ENCODE measurements at regions not wholly inside any gene's neighbourhood (a gene's known extent, or its start where the extent isn't known, plus 50 kb on each side); places are given as distances from the start of the nearest gene placed in this dataset.

DNA sequence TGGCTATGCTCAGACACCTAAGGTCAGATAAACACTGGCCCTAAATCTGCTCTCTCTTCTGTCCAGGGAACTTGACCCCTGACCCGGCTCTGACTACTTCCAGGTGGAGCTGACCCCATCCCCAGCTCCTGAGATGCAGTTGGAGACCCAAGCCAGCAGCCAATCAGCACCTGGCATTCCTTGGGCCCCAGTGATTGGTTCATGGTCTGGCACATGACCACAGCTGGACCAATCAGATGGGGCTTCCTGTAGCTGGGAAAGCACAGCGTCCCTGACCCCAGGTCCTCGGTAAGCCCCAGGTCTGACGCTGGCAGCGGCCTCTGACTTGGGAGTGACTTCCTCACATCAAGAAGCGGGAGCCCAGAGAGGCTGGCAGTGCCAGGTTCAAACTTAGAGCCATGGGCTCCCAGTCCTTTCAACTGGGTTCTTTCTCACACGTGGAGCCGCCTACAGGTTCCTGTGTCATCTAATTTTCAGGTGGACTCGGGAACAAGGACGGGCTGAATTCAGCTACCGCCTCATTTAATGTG, 915.4 kb upstream of the TMEM132C start:
- no peak for DNase-seq (ENCODE audit: low read depth in 1 of 2, low spot score in 1 of 2)
- Histone ChIP-seq H3K27ac (replicated peaks) (no peak overlapping the region), H3K4me3 (replicated peaks; ENCODE audit: insufficient read depth, low read length) (no peak overlapping the region), H3K27me3 (ENCODE audit: insufficient read depth, poor library complexity, severe bottlenecking) (no peaks in the 10 kb centered on the region)
- TF ChIP-seq, protein P1, sequence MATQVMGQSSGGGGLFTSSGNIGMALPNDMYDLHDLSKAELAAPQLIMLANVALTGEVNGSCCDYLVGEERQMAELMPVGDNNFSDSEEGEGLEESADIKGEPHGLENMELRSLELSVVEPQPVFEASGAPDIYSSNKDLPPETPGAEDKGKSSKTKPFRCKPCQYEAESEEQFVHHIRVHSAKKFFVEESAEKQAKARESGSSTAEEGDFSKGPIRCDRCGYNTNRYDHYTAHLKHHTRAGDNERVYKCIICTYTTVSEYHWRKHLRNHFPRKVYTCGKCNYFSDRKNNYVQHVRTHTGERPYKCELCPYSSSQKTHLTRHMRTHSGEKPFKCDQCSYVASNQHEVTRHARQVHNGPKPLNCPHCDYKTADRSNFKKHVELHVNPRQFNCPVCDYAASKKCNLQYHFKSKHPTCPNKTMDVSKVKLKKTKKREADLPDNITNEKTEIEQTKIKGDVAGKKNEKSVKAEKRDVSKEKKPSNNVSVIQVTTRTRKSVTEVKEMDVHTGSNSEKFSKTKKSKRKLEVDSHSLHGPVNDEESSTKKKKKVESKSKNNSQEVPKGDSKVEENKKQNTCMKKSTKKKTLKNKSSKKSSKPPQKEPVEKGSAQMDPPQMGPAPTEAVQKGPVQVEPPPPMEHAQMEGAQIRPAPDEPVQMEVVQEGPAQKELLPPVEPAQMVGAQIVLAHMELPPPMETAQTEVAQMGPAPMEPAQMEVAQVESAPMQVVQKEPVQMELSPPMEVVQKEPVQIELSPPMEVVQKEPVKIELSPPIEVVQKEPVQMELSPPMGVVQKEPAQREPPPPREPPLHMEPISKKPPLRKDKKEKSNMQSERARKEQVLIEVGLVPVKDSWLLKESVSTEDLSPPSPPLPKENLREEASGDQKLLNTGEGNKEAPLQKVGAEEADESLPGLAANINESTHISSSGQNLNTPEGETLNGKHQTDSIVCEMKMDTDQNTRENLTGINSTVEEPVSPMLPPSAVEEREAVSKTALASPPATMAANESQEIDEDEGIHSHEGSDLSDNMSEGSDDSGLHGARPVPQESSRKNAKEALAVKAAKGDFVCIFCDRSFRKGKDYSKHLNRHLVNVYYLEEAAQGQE (IDR thresholded peaks at IDR 0.05; ENCODE audit: insufficient replicate concordance, low read depth): no peak
- no peak for TF ChIP-seq SPI1 (IDR thresholded peaks at IDR 0.05; ENCODE audit: borderline replicate concordance, low read depth)
- TF ChIP-seq GABPA (IDR thresholded peaks at IDR 0.05; ENCODE audit: low read depth): no peak
- TF ChIP-seq, protein P2, sequence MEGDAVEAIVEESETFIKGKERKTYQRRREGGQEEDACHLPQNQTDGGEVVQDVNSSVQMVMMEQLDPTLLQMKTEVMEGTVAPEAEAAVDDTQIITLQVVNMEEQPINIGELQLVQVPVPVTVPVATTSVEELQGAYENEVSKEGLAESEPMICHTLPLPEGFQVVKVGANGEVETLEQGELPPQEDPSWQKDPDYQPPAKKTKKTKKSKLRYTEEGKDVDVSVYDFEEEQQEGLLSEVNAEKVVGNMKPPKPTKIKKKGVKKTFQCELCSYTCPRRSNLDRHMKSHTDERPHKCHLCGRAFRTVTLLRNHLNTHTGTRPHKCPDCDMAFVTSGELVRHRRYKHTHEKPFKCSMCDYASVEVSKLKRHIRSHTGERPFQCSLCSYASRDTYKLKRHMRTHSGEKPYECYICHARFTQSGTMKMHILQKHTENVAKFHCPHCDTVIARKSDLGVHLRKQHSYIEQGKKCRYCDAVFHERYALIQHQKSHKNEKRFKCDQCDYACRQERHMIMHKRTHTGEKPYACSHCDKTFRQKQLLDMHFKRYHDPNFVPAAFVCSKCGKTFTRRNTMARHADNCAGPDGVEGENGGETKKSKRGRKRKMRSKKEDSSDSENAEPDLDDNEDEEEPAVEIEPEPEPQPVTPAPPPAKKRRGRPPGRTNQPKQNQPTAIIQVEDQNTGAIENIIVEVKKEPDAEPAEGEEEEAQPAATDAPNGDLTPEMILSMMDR (IDR thresholded peaks at IDR 0.05; ENCODE audit: insufficient read depth, low read length): no peak
- TF ChIP-seq POLR2AphosphoS5 (IDR thresholded peaks at IDR 0.05; ENCODE audit: low read depth): no peak

DNA sequence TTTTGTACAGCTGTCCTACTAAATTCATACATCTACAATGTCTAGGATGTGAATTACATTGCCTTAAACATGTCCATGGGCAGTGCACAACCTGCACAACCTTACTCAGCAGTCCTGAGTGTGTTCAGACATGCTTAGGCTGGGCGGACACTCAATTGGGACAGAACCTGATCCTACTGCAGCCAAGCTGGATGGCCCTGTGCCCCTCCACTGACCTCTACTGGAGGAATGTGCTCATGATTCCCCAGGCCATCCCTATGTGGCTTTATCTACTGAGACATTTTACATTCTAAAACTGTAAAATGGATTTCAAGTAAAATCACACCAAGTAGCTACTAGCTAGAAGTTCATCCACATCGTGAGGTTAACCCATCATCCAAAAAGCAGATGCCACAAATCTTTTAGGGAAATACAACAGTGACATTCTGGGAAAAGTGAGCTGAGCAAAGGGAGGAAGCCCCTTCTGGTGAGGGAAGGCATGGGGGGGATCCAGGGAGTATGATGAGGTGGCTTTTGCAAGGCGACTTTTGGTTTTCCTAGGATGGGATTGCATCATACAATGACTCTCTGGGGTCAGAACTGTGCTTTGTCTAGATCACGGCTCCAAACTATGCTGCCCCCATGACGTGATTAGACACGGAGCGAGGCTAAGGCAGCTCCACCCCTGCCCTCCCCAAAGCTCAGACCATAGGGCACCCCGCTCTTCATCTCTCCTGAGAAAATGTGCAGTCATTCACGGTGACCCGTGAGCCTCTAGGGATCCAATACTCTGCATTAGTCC, 911.7 kb upstream of the TMEM132C start:
- H3K27me3 ChIP-seq (ENCODE audit: insufficient read depth, poor library complexity, severe bottlenecking): no peaks in the 10 kb centered on the region
- no peak for DNase-seq (ENCODE audit: low read depth in 1 of 2, low spot score in 1 of 2)
- TF ChIP-seq POLR2AphosphoS5 (IDR thresholded peaks at IDR 0.05; ENCODE audit: low read depth) (no peak), SPI1 (IDR thresholded peaks at IDR 0.05; ENCODE audit: borderline replicate concordance, low read depth) (no peak), GABPA (IDR thresholded peaks at IDR 0.05; ENCODE audit: low read depth) (no peak)
- TF ChIP-seq, protein P1 (IDR thresholded peaks at IDR 0.05; ENCODE audit: insufficient replicate concordance, low read depth): no peak
- TF ChIP-seq, protein P2 (IDR thresholded peaks at IDR 0.05; ENCODE audit: insufficient read depth, low read length): no peak
- H3K4me3 ChIP-seq (replicated peaks; ENCODE audit: insufficient read depth, low read length): no peak overlapping the region
- no peak overlapping the region for H3K27ac ChIP-seq (replicated peaks)

DNA sequence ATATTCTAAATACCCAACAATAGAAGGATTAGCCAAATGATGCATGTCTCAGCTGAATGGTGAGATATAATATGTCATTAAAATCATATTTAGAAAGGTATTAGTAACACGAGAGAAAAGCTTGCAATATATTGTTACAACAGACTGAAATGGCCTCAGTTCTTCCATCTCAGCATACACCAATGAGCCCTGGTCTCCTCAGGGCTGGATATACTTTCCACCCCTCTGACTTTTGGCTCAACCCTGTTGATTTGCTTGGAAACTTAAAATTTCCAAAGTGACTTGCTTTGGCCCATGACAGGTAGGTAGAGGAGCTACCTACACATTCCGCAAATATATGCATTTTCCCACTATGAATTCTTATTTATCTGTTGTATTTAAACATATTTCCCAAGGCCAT, 908.1 kb upstream of the TMEM132C start:
- Histone ChIP-seq H3K27ac (replicated peaks) (no peak overlapping the region), H3K4me3 (replicated peaks; ENCODE audit: insufficient read depth, low read length) (no peak overlapping the region), H3K27me3 (ENCODE audit: insufficient read depth, poor library complexity, severe bottlenecking) (no peaks in the 10 kb centered on the region)
- TF ChIP-seq, protein P2 (IDR thresholded peaks at IDR 0.05; ENCODE audit: insufficient read depth, low read length): no peak
- TF ChIP-seq GABPA (IDR thresholded peaks at IDR 0.05; ENCODE audit: low read depth): no peak
- no peak for TF ChIP-seq SPI1 (IDR thresholded peaks at IDR 0.05; ENCODE audit: borderline replicate concordance, low read depth)
- TF ChIP-seq, protein P1 (IDR thresholded peaks at IDR 0.05; ENCODE audit: insufficient replicate concordance, low read depth): no peak
- TF ChIP-seq POLR2AphosphoS5 (IDR thresholded peaks at IDR 0.05; ENCODE audit: low read depth): no peak
- DNase-seq (ENCODE audit: low read depth in 1 of 2, low spot score in 1 of 2): no peak

Measured in HL-60 (cell line).